WTC11 (cell line): ENCODE measurements at regions not wholly inside any gene's neighbourhood (a gene's known extent, or its start where the extent isn't known, plus 50 kb on each side); places are given as distances from the start of the nearest gene placed in this dataset.

Source experiments
- CBFB ChIP-seq: sonication (generic); formaldehyde crosslinking; IDR thresholded peaks from 2 replicates; pipeline ENCODE4 v1.8.1; 2022; ENCODE audit warnings: mild to moderate bottlenecking, low read depth, missing genetic modification reagents
- ELF4 ChIP-seq: sonication (generic); formaldehyde crosslinking; IDR thresholded peaks from 2 replicates; pipeline ENCODE4 v1.8.1; 2022; ENCODE audit warnings: low read depth, mild to moderate bottlenecking, moderate library complexity, missing genetic modification reagents
- JUN ChIP-seq: sonication (generic); formaldehyde crosslinking; IDR thresholded peaks from 2 replicates; pipeline ENCODE4 v1.8.0; 2023; ENCODE audit warnings: mild to moderate bottlenecking, missing genetic modification reagents
- MLX ChIP-seq: sonication (generic); formaldehyde crosslinking; IDR thresholded peaks from 2 replicates; pipeline ENCODE4 v1.8.1; 2023; ENCODE audit warnings: mild to moderate bottlenecking, missing genetic modification reagents, moderate library complexity
- MXD4 ChIP-seq: fragments of 250-450 bp; sonication (Bioruptor Pico); IDR thresholded peaks from 2 replicates; pipeline ENCODE4 v1.8.0; 2021; ENCODE audit warnings: mild to moderate bottlenecking, moderate library complexity, borderline replicate concordance
- TF ChIP-seq, protein P1 (sequence below): fragments of 200-600 bp; IDR thresholded peaks from 2 replicates; pipeline ENCODE4 v1.8.0; 2022; ENCODE audit warnings: antibody characterized with exemption
- TF ChIP-seq, protein P2 (sequence below): sonication (generic); formaldehyde crosslinking; IDR thresholded peaks from 2 replicates; pipeline ENCODE4 v1.8.1; 2022; ENCODE audit warnings: low read depth, missing genetic modification reagents, borderline replicate concordance
- TF ChIP-seq, protein P3 (sequence below): sonication (generic); formaldehyde crosslinking; IDR thresholded peaks from 2 replicates; pipeline ENCODE4 v1.8.1; 2023; ENCODE audit warnings: mild to moderate bottlenecking, moderate library complexity, missing genetic modification reagents
- TF ChIP-seq, protein P4 (sequence below): sonication (generic); formaldehyde crosslinking; conservative IDR thresholded peaks from 2 replicates; pipeline ENCODE4 v1.8.1; 2022; ENCODE audit warnings: mild to moderate bottlenecking, missing genetic modification reagents
- TF ChIP-seq, protein P5 (sequence below): sonication (generic); formaldehyde crosslinking; IDR thresholded peaks from 2 replicates; pipeline ENCODE4 v1.8.0; 2022; ENCODE audit warnings: mild to moderate bottlenecking, missing genetic modification reagents
- TF ChIP-seq, protein P6 (sequence below): sonication (generic); formaldehyde crosslinking; IDR thresholded peaks from 2 replicates; pipeline ENCODE4 v1.8.0; 2022; ENCODE audit warnings: mild to moderate bottlenecking, missing genetic modification reagents

DNA sequence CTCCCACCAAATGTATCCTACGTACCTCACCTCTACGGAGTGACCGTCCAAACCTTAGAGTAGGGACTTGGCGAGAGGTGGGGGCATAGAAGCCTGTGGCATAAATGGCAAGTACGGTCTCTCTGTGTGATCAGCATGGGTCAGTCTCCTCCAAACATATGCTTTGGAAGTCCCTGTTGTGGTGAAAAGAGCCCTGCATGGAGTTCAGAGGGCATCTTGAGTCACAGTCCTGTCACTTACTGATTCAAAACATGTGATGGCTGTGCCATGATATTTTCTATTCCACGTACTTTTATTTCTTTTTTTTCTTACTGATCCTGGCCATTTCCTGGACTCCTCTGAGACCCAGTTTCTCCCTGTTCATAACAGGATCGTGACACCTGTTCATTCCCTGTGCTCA lies 67.5 kb upstream of the CEP85L start:
- TF ChIP-seq, protein P1, sequence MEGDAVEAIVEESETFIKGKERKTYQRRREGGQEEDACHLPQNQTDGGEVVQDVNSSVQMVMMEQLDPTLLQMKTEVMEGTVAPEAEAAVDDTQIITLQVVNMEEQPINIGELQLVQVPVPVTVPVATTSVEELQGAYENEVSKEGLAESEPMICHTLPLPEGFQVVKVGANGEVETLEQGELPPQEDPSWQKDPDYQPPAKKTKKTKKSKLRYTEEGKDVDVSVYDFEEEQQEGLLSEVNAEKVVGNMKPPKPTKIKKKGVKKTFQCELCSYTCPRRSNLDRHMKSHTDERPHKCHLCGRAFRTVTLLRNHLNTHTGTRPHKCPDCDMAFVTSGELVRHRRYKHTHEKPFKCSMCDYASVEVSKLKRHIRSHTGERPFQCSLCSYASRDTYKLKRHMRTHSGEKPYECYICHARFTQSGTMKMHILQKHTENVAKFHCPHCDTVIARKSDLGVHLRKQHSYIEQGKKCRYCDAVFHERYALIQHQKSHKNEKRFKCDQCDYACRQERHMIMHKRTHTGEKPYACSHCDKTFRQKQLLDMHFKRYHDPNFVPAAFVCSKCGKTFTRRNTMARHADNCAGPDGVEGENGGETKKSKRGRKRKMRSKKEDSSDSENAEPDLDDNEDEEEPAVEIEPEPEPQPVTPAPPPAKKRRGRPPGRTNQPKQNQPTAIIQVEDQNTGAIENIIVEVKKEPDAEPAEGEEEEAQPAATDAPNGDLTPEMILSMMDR, result no peak
- TF ChIP-seq, protein P2, sequence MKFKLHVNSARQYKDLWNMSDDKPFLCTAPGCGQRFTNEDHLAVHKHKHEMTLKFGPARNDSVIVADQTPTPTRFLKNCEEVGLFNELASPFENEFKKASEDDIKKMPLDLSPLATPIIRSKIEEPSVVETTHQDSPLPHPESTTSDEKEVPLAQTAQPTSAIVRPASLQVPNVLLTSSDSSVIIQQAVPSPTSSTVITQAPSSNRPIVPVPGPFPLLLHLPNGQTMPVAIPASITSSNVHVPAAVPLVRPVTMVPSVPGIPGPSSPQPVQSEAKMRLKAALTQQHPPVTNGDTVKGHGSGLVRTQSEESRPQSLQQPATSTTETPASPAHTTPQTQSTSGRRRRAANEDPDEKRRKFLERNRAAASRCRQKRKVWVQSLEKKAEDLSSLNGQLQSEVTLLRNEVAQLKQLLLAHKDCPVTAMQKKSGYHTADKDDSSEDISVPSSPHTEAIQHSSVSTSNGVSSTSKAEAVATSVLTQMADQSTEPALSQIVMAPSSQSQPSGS (CRISPR knock-in tag), result no peak
- no peak for TF ChIP-seq CBFB (CRISPR knock-in tag)
- no peak for TF ChIP-seq MLX (CRISPR knock-in tag)
- no peak for TF ChIP-seq JUN (CRISPR knock-in tag)
- TF ChIP-seq, protein P3, sequence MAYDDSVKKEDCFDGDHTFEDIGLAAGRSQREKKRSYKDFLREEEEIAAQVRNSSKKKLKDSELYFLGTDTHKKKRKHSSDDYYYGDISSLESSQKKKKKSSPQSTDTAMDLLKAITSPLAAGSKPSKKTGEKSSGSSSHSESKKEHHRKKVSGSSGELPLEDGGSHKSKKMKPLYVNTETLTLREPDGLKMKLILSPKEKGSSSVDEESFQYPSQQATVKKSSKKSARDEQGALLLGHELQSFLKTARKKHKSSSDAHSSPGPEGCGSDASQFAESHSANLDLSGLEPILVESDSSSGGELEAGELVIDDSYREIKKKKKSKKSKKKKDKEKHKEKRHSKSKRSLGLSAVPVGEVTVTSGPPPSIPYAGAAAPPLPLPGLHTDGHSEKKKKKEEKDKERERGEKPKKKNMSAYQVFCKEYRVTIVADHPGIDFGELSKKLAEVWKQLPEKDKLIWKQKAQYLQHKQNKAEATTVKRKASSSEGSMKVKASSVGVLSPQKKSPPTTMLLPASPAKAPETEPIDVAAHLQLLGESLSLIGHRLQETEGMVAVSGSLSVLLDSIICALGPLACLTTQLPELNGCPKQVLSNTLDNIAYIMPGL, result no peak
- TF ChIP-seq, protein P4, sequence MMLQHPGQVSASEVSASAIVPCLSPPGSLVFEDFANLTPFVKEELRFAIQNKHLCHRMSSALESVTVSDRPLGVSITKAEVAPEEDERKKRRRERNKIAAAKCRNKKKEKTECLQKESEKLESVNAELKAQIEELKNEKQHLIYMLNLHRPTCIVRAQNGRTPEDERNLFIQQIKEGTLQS (CRISPR knock-in tag), result no peak
- no peak for TF ChIP-seq MXD4 (CRISPR knock-in tag)
- TF ChIP-seq, protein P5, sequence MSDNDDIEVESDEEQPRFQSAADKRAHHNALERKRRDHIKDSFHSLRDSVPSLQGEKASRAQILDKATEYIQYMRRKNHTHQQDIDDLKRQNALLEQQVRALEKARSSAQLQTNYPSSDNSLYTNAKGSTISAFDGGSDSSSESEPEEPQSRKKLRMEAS (CRISPR knock-in tag), result no peak
- no peak for TF ChIP-seq ELF4
- TF ChIP-seq, protein P6, sequence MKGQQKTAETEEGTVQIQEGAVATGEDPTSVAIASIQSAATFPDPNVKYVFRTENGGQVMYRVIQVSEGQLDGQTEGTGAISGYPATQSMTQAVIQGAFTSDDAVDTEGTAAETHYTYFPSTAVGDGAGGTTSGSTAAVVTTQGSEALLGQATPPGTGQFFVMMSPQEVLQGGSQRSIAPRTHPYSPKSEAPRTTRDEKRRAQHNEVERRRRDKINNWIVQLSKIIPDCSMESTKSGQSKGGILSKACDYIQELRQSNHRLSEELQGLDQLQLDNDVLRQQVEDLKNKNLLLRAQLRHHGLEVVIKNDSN, result no peak
